HCT116 (cell line): ENCODE measurements at regions not wholly inside any gene's neighbourhood (a gene's known extent, or its start where the extent isn't known, plus 50 kb on each side); places are given as distances from the start of the nearest gene placed in this dataset.

Source experiments
- ATAC-seq: fragments of 200-7000 bp; cut with Tn5 transposase; 2 replicates; pipeline ENCODE4 v1.9.1; 2020; ENCODE audit warnings: mild to moderate bottlenecking, moderate library complexity
- BruUV-seq: library from RNA; stranded (reverse); fragments of 400-500 nt; replicated peaks from 2 replicates; lab custom pipeline; 2021; lab: Mats Ljungman, UMichigan
- CTCF ChIA-PET: fragments of 300-600 bp; sonication (Branson Sonifier 250); formaldehyde crosslinking; loops from one replicate; lab custom pipeline; 2021; ENCODE audit warnings: antibody characterized with exemption; lab: Charles Lee
- POLR2A ChIA-PET: fragments of 300-600, 350-600 bp; sonication (Branson Sonifier 250); formaldehyde crosslinking; loops from one replicate; lab custom pipeline; 2021; ENCODE audit warnings: antibody characterized with exemption; lab: Charles Lee
- RAD21 ChIA-PET, 2 experiments: fragments of 300-600 bp; sonication (Branson Sonifier 250); formaldehyde crosslinking; loops; one replicate each; lab custom pipeline; 2023; ENCODE audit warnings: low total read pairs in 2 of 2; ENCODE audit not compliant: uncharacterized antibody in 2 of 2, unreplicated experiment in 2 of 2, low non-redundant PET in 1 of 2; lab: Charles Lee
- DNase-seq: peaks from one replicate; pipeline ENCODE4 v3.0.0-alpha.2; 2010; ENCODE audit warnings: low read depth, low spot score
- H2AFZ ChIP-seq: fragments of 200-600 bp; shearing (Covaris generic), sonication (generic); 2 replicates; pipeline ENCODE4 v1.6.1; 2017; ENCODE audit warnings: low read depth, mixed run types, mixed read lengths, antibody characterized with exemption, low read length; ENCODE audit not compliant: poor library complexity, severe bottlenecking
- H3K27ac ChIP-seq: 2 replicates; pipeline ENCODE4 v1.5.1; 2012; ENCODE audit warnings: low read depth, low read length
- H3K27me3 ChIP-seq: fragments of 200-600 bp; sonication (generic); 2 replicates; pipeline ENCODE4 v1.6.1; 2016; ENCODE audit warnings: mixed run types, low read length, mixed read lengths; ENCODE audit not compliant: insufficient read depth
- H3K36me3 ChIP-seq, 2 experiments: fragments of 200-500 bp in 1 of 2; fragments of 200-600 bp in 1 of 2; sonication (Bioruptor generic) in 1 of 2; sonication (generic) in 1 of 2; 2 replicates each; pipeline versions ENCODE4 v1.5.1 to v1.6.1; 2014 to 2016; ENCODE audit warnings: low read length in 2 of 2, inconsistent platforms in 1 of 2, mixed read lengths in 1 of 2, mixed run types in 1 of 2; ENCODE audit not compliant: insufficient read depth in 2 of 2, control insufficient read depth in 1 of 2
- H3K4me1 ChIP-seq, 2 experiments: fragments of 200-600 bp in 1 of 2; sonication (generic) in 1 of 2; 2 replicates each; pipeline versions ENCODE4 v1.5.1 to v1.6.1; 2012 to 2017; ENCODE audit warnings: low read length in 2 of 2, inconsistent platforms in 1 of 2, mild to moderate bottlenecking in 1 of 2, mixed read lengths in 1 of 2, mixed run types in 1 of 2, moderate library complexity in 1 of 2; ENCODE audit not compliant: insufficient read depth in 2 of 2, control insufficient read depth in 1 of 2
- H3K4me2 ChIP-seq: fragments of 200-600 bp; sonication (generic); 2 replicates; pipeline ENCODE4 v1.6.1; 2017; ENCODE audit warnings: mixed run types, low read length, mixed read lengths
- H3K4me3 ChIP-seq, 2 experiments: fragments of 200-600 bp in 1 of 2; sonication (generic) in 1 of 2; replicated peaks in 1 of 2; 2 replicates each; pipeline ENCODE4 v1.5.1; 2011 to 2016; ENCODE audit warnings: low read length in 2 of 2, control low read depth in 1 of 2, low read depth in 1 of 2, mild to moderate bottlenecking in 1 of 2, mixed read lengths in 1 of 2, mixed run types in 1 of 2
- H3K79me2 ChIP-seq: fragments of 200-600 bp; sonication (generic); 2 replicates; pipeline ENCODE4 v1.6.1; 2017; ENCODE audit warnings: mild to moderate bottlenecking, mixed run types, low read length, moderate library complexity, mixed read lengths; ENCODE audit not compliant: insufficient read depth
- H3K9ac ChIP-seq: fragments of 200-600 bp; sonication (generic); 2 replicates; pipeline ENCODE4 v1.6.1; 2016; ENCODE audit warnings: low read length, mixed read lengths
- H3K9me2 ChIP-seq: fragments of 200-600 bp; sonication (generic), shearing (Covaris generic); 2 replicates; pipeline ENCODE4 v1.6.1; 2017; ENCODE audit warnings: mixed run types, mild to moderate bottlenecking, moderate library complexity; ENCODE audit not compliant: insufficient read depth
- H3K9me3 ChIP-seq, 2 experiments: fragments of 200-500 bp in 1 of 2; fragments of 200-600 bp in 1 of 2; sonication (Bioruptor generic) in 1 of 2; sonication (generic) in 1 of 2; 2 replicates each; pipeline ENCODE4 v1.6.1; 2014 to 2017; ENCODE audit warnings: low read length in 2 of 2, mixed read lengths in 2 of 2, inconsistent platforms in 1 of 2, low read depth in 1 of 2, mild to moderate bottlenecking in 1 of 2, mixed run types in 1 of 2, moderate library complexity in 1 of 2; ENCODE audit not compliant: control insufficient read depth in 1 of 2, insufficient read depth in 1 of 2
- H4K20me1 ChIP-seq: fragments of 200-600 bp; sonication (generic), shearing (Covaris generic); 2 replicates; pipeline ENCODE4 v1.6.1; 2017; ENCODE audit warnings: mixed run types, mild to moderate bottlenecking, moderate library complexity; ENCODE audit not compliant: insufficient read depth
- CBX3 ChIP-seq: IDR thresholded peaks from 2 replicates; pipeline ENCODE4 v1.6.1; 2012; ENCODE audit warnings: low read depth
- CEBPB ChIP-seq: IDR thresholded peaks from 2 replicates; pipeline ENCODE4 v1.6.1; 2012; ENCODE audit warnings: low read depth
- EGR1 ChIP-seq: IDR thresholded peaks from 2 replicates; pipeline ENCODE4 v1.6.1; 2012; ENCODE audit warnings: low read depth
- EZH2phosphoT487 ChIP-seq: fragments of 200-600 bp; IDR thresholded peaks from 2 replicates; pipeline ENCODE4 v1.6.1; 2018; ENCODE audit warnings: antibody characterized with exemption, borderline replicate concordance
- FOSL1 ChIP-seq: IDR thresholded peaks from 2 replicates; pipeline ENCODE4 v1.6.1; 2012; ENCODE audit warnings: low read depth
- POLR2A ChIP-seq: IDR thresholded peaks from 2 replicates; pipeline ENCODE4 v1.7.0; 2011; ENCODE audit warnings: borderline replicate concordance; ENCODE audit not compliant: insufficient read depth, insufficient read length; ENCODE audit errors: extremely low read depth
- POLR2AphosphoS5 ChIP-seq: IDR thresholded peaks from 2 replicates; pipeline ENCODE4 v1.6.1; 2011; ENCODE audit warnings: mild to moderate bottlenecking, low read depth, low read length, moderate library complexity
- RAD21 ChIP-seq: IDR thresholded peaks from 2 replicates; pipeline ENCODE4 v1.6.1; 2012; ENCODE audit warnings: low read depth, mild to moderate bottlenecking
- SIN3A ChIP-seq: IDR thresholded peaks from 2 replicates; pipeline ENCODE4 v1.6.1; 2012; ENCODE audit warnings: low read depth
- SP1 ChIP-seq: IDR thresholded peaks from 2 replicates; pipeline ENCODE4 v1.6.1; 2012; ENCODE audit warnings: low read depth
- TCF7L2 ChIP-seq: IDR thresholded peaks from 2 replicates; pipeline ENCODE4 v1.7.0; 2011; ENCODE audit warnings: borderline replicate concordance, inconsistent platforms; ENCODE audit not compliant: insufficient read depth, insufficient read length; ENCODE audit errors: extremely low read depth
- YY1 ChIP-seq: IDR thresholded peaks from 2 replicates; pipeline ENCODE4 v1.6.1; 2011; ENCODE audit warnings: low read length, low read depth, moderate library complexity, mild to moderate bottlenecking; ENCODE audit not compliant: insufficient replicate concordance; ENCODE audit errors: extremely low read depth
- ZFX ChIP-seq: fragments of 450-650 bp; IDR thresholded peaks from 2 replicates; pipeline ENCODE4 v1.6.1; 2017
- intact Hi-C: fragments of 100-400 bp; cut with micrococcal nuclease; formaldehyde crosslinking; loops from 2 replicates; pipeline ENCODE4 v1.10.0; 2022
- TF ChIP-seq, protein P1 (sequence below): IDR thresholded peaks from 2 replicates; pipeline ENCODE4 v1.6.1; 2012; ENCODE audit warnings: low read depth
- TF ChIP-seq, protein P2 (sequence below): IDR thresholded peaks from 2 replicates; pipeline ENCODE4 v1.6.1; 2012
- TF ChIP-seq, protein P3 (sequence below): IDR thresholded peaks from 2 replicates; pipeline ENCODE4 v1.6.1; 2011; ENCODE audit warnings: mild to moderate bottlenecking, low read length, moderate library complexity; ENCODE audit not compliant: insufficient replicate concordance; ENCODE audit errors: extremely low read depth

DNA sequence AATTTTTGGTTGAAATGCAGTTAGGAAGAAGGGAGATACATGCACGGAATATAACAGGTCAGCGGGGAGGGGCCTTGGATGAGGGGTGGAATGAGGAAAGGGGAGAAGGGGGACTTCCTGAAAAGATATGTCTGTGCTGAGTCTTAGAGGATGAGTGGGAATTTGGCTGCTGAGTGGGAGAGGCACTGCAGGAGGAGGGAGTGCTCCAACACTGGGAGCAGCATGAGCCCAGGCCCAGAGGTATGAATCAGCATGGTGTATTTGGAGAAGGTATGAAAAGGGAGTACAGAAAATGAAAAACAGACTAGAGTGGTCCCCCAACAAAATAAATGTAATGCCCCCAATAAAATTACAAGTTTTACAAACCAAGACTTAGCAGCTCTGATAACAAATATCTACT, 394.4 kb downstream of the IPO8 start (continued):
- TF ChIP-seq, protein P1, sequence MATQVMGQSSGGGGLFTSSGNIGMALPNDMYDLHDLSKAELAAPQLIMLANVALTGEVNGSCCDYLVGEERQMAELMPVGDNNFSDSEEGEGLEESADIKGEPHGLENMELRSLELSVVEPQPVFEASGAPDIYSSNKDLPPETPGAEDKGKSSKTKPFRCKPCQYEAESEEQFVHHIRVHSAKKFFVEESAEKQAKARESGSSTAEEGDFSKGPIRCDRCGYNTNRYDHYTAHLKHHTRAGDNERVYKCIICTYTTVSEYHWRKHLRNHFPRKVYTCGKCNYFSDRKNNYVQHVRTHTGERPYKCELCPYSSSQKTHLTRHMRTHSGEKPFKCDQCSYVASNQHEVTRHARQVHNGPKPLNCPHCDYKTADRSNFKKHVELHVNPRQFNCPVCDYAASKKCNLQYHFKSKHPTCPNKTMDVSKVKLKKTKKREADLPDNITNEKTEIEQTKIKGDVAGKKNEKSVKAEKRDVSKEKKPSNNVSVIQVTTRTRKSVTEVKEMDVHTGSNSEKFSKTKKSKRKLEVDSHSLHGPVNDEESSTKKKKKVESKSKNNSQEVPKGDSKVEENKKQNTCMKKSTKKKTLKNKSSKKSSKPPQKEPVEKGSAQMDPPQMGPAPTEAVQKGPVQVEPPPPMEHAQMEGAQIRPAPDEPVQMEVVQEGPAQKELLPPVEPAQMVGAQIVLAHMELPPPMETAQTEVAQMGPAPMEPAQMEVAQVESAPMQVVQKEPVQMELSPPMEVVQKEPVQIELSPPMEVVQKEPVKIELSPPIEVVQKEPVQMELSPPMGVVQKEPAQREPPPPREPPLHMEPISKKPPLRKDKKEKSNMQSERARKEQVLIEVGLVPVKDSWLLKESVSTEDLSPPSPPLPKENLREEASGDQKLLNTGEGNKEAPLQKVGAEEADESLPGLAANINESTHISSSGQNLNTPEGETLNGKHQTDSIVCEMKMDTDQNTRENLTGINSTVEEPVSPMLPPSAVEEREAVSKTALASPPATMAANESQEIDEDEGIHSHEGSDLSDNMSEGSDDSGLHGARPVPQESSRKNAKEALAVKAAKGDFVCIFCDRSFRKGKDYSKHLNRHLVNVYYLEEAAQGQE = no peak
- TF ChIP-seq RAD21 (no peak), FOSL1 (no peak), EGR1 (no peak), CEBPB (no peak)
- TF ChIP-seq, protein P2, sequence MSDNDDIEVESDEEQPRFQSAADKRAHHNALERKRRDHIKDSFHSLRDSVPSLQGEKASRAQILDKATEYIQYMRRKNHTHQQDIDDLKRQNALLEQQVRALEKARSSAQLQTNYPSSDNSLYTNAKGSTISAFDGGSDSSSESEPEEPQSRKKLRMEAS = no peak

DNA sequence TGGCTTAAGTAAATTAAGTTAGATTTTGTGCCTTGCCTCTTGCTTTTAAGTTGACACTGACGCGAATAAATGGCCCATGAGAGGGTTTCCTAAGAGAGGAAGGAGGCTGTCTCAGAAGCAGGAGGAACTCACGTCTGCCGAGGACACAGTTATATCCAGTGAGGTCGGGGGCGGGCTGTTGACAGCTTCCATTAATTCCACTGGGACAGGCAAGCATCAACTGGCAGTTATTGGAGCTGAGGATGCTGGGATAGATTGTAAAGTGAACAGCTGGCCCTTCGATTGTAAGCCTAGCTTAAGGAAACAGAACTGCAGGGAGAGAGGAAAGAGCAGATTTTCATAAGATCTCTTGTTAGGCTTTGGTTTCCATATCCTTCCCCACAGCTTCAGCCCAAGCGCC, 399.2 kb downstream of the IPO8 start:
- ChIA-PET CTCF (no interaction called here), RAD21 (no interaction called here), POLR2A (no interaction called here)
- H3K4me1 ChIP-seq = no peaks in the 10 kb centered on the region
- H3K9me3 ChIP-seq = no peaks in the 10 kb centered on the region
- ATAC-seq (no peak), DNase-seq (no peak)
- H4K20me1 ChIP-seq = no peaks in the 10 kb centered on the region
- no peak overlapping the region for H3K4me2 ChIP-seq
- H3K36me3 ChIP-seq = no peaks in the 10 kb centered on the region
- intact Hi-C loops = no loop called here
- no peak overlapping the region for H3K27ac ChIP-seq
- H3K79me2 ChIP-seq = no peaks in the 10 kb centered on the region
- no peak overlapping the region for H3K9ac ChIP-seq
- H2AFZ ChIP-seq = no peak overlapping the region
- no peaks in the 10 kb centered on the region for H3K9me2 ChIP-seq
- BruUV-seq = no TSS peak
- no peak overlapping the region for H3K4me3 ChIP-seq
- H3K27me3 ChIP-seq = no peaks in the 10 kb centered on the region
- TF ChIP-seq FOSL1 (no peak), YY1 (no peak), POLR2AphosphoS5 (no peak), EGR1 (no peak), ZFX (no peak), CBX3 (no peak), SIN3A (no peak), EZH2phosphoT487 (no peak), POLR2A (no peak), SP1 (no peak), TCF7L2 (no peak), CEBPB (no peak), RAD21 (no peak)
- TF ChIP-seq, protein P2 = no peak
- TF ChIP-seq, protein P1 = no peak
- TF ChIP-seq, protein P3, sequence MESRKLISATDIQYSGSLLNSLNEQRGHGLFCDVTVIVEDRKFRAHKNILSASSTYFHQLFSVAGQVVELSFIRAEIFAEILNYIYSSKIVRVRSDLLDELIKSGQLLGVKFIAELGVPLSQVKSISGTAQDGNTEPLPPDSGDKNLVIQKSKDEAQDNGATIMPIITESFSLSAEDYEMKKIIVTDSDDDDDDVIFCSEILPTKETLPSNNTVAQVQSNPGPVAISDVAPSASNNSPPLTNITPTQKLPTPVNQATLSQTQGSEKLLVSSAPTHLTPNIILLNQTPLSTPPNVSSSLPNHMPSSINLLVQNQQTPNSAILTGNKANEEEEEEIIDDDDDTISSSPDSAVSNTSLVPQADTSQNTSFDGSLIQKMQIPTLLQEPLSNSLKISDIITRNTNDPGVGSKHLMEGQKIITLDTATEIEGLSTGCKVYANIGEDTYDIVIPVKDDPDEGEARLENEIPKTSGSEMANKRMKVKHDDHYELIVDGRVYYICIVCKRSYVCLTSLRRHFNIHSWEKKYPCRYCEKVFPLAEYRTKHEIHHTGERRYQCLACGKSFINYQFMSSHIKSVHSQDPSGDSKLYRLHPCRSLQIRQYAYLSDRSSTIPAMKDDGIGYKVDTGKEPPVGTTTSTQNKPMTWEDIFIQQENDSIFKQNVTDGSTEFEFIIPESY = no peak
